H1 (cell line): ENCODE measurements at regions not wholly inside any gene's neighbourhood (a gene's known extent, or its start where the extent isn't known, plus 50 kb on each side); places are given as distances from the start of the nearest gene placed in this dataset.
"Not testable (repeated sequence)": the region's sequence is repeated elsewhere in the genome, so short reads cannot be mapped to it uniquely, and the experiment has no call there.

Experiments
- CREB1 ChIP-seq: IDR thresholded peaks from 2 replicates; pipeline ENCODE4 v1.6.1; 2012; ENCODE audit warnings: inconsistent platforms
- CTCF ChIP-seq, 3 experiments: IDR thresholded peaks; 1 replicate in 2 of 3; 2 replicates in 1 of 3; pipeline versions ENCODE4 v1.5.1 to v1.6.1; 2011; ENCODE audit warnings: low read length in 3 of 3, mild to moderate bottlenecking in 3 of 3, inconsistent platforms in 2 of 3, low read depth in 1 of 3, moderate library complexity in 1 of 3; ENCODE audit not compliant: insufficient read depth in 1 of 3; ENCODE audit errors: control extremely low read depth in 1 of 3
- E2F6 ChIP-seq: IDR thresholded peaks from 2 replicates; pipeline ENCODE4 v1.6.1; 2012; ENCODE audit warnings: inconsistent platforms
- EP300 ChIP-seq, 2 experiments: IDR thresholded peaks; 1 replicate in 1 of 2; 2 replicates in 1 of 2; pipeline ENCODE4 v1.6.1; 2011 to 2012; ENCODE audit warnings: low read depth in 2 of 2, low read length in 2 of 2, mild to moderate bottlenecking in 2 of 2, borderline replicate concordance in 1 of 2, inconsistent platforms in 1 of 2, moderate library complexity in 1 of 2
- EZH2 ChIP-seq: fragments of 200-600 bp; sonication (generic); IDR thresholded peaks from 2 replicates; pipeline ENCODE4 v1.7.1; 2012; ENCODE audit warnings: low read depth, mild to moderate bottlenecking, moderate library complexity, low read length, inconsistent platforms; ENCODE audit not compliant: severe bottlenecking
- GABPA ChIP-seq: IDR thresholded peaks from 2 replicates; pipeline ENCODE4 v1.6.1; 2011; ENCODE audit warnings: mild to moderate bottlenecking, low read length, moderate library complexity, borderline replicate concordance; ENCODE audit not compliant: insufficient read depth
- JUN ChIP-seq: IDR thresholded peaks from 2 replicates; pipeline ENCODE4 v1.6.1; 2011; ENCODE audit warnings: low read depth, mild to moderate bottlenecking, improper control_type of control experiment, low read length
- KDM5A ChIP-seq: fragments of 200-600 bp; IDR thresholded peaks from 2 replicates; pipeline ENCODE4 v1.7.1; 2012; ENCODE audit warnings: mild to moderate bottlenecking, low read length, inconsistent platforms, mixed read lengths
- MAX ChIP-seq: IDR thresholded peaks from 2 replicates; pipeline ENCODE4 v1.6.1; 2012; ENCODE audit warnings: inconsistent platforms
- RAD21 ChIP-seq, 2 experiments: IDR thresholded peaks in 1 of 2; conservative IDR thresholded peaks in 1 of 2; 2 replicates each; pipeline ENCODE4 v1.6.1; 2011; ENCODE audit warnings: low read depth in 2 of 2, low read length in 2 of 2, improper control_type of control experiment in 1 of 2, inconsistent platforms in 1 of 2, mild to moderate bottlenecking in 1 of 2, moderate library complexity in 1 of 2
- TCF12 ChIP-seq: IDR thresholded peaks from 2 replicates; pipeline ENCODE4 v1.6.1; 2011; ENCODE audit warnings: low read depth, mild to moderate bottlenecking, low read length
- USF2 ChIP-seq: IDR thresholded peaks from 2 replicates; pipeline ENCODE4 v1.6.1; 2011; ENCODE audit warnings: low read length, improper control_type of control experiment
- ZNF274 ChIP-seq: IDR thresholded peaks from 2 replicates; pipeline ENCODE4 v1.7.0; 2012; ENCODE audit warnings: low read length, borderline replicate concordance; ENCODE audit errors: extremely low read depth

GRCh38 chr14:27672811-27673737 is 1075.2 kb upstream of the NOVA1 start:
- not testable (repeated sequence) for TF ChIP-seq CTCF (IDR thresholded peaks at IDR 0.05; ENCODE audit: control extremely low read depth in 1 of 3, insufficient read depth in 1 of 3, low read depth in 1 of 3, low read length in 3 of 3); RAD21 (IDR thresholded peaks at IDR 0.05 in 1 of 2, conservative IDR thresholded peaks at IDR 0.05 in 1 of 2; ENCODE audit: low read depth in 2 of 2, low read length in 2 of 2); EZH2; MAX; TCF12; EP300 (IDR thresholded peaks at IDR 0.05; ENCODE audit: borderline replicate concordance in 1 of 2, low read depth in 2 of 2, low read length in 2 of 2); JUN; ZNF274; KDM5A; E2F6; CREB1; USF2; GABPA
